ENCODE measurements at regions not wholly inside any gene's neighbourhood (a gene's known extent, or its start where the extent isn't known, plus 50 kb on each side); places are given as distances from the start of the nearest gene placed in this dataset.

GRCh38 chr3:1552831-1553230 lies 460.0 kb downstream of the CNTN6 start:
- DNase-seq = no peak

- DNase-seq = no peak
Observed at GRCh38 chr3:1561427-1561826, 468.6 kb downstream of the CNTN6 start.

GRCh38 chr3:1571736-1572135 lies 478.9 kb downstream of the CNTN6 start:
- DNase-seq = no peak

GRCh38 chr3:1576047-1576446 lies 483.2 kb downstream of the CNTN6 start:
- no peak for DNase-seq

GRCh38 chr3:1578124-1578806 lies 485.4 kb downstream of the CNTN6 start:
- DNase-seq = no peak

GRCh38 chr3:1583044-1583443 lies 490.2 kb downstream of the CNTN6 start:
- peak; percentile 45 for DNase-seq

- no peak for DNase-seq
Observed at GRCh38 chr3:1587426-1587825, 494.6 kb downstream of the CNTN6 start.

- no peak for DNase-seq
Observed at GRCh38 chr3:1591327-1592028, 498.7 kb downstream of the CNTN6 start.

GRCh38 chr3:1594940-1595339 lies 502.1 kb downstream of the CNTN6 start:
- DNase-seq = no peak

- DNase-seq = no peak
Observed at GRCh38 chr3:1600206-1600605, 498.5 kb upstream of the CNTN4 start.

GRCh38 chr3:1600700-1601418 lies 497.8 kb upstream of the CNTN4 start:
- DNase-seq = no peak

- no peak for DNase-seq
Observed at GRCh38 chr3:1609416-1609815, 489.2 kb upstream of the CNTN4 start.

- no peak for DNase-seq
Observed at GRCh38 chr3:1611824-1612223, 486.8 kb upstream of the CNTN4 start.

GRCh38 chr3:1613962-1614361 lies 484.7 kb upstream of the CNTN4 start:
- no peak for DNase-seq

GRCh38 chr3:1616744-1617143 lies 481.9 kb upstream of the CNTN4 start:
- DNase-seq = no peak

- no peak for DNase-seq
Observed at GRCh38 chr3:1623896-1624295, 474.8 kb upstream of the CNTN4 start.

- no peak for DNase-seq
Observed at GRCh38 chr3:1632128-1632527, 466.5 kb upstream of the CNTN4 start.

GRCh38 chr3:1661839-1662238 lies 436.8 kb upstream of the CNTN4 start:
- no peak for DNase-seq

GRCh38 chr3:1664266-1664665 lies 434.4 kb upstream of the CNTN4 start:
- no peak for DNase-seq

GRCh38 chr3:1666865-1667264 lies 431.8 kb upstream of the CNTN4 start:
- DNase-seq = no peak

- no peak for DNase-seq
Observed at GRCh38 chr3:1677576-1678156, 421.0 kb upstream of the CNTN4 start.

- no peak for DNase-seq
Observed at GRCh38 chr3:1692428-1692827, 406.2 kb upstream of the CNTN4 start.

- DNase-seq = no peak
Observed at GRCh38 chr3:1693145-1693544, 405.5 kb upstream of the CNTN4 start.

Measured in islet precursor cell (in vitro differentiated cells).